Uterus (tissue), 2 donors: ENCODE measurements at regions not wholly inside any gene's neighbourhood (a gene's known extent, or its start where the extent isn't known, plus 50 kb on each side); places are given as distances from the start of the nearest gene placed in this dataset.
"Not testable (repeated sequence)": the region's sequence is repeated elsewhere in the genome, so short reads cannot be mapped to it uniquely, and the experiment has no call there.

Experiments
- CTCF ChIP-seq, 4 experiments: fragments of 200-600 bp in 2 of 4; fragments of 450-650 bp in 2 of 4; sonication (generic) in 2 of 4; IDR thresholded peaks; one replicate each; pipeline ENCODE4 v1.5.1; 2016 to 2019; ENCODE audit warnings: antibody characterized with exemption in 4 of 4, mild to moderate bottlenecking in 2 of 4, moderate library complexity in 1 of 4
- POLR2A ChIP-seq, 2 donors: fragments of 450-650 bp; IDR thresholded peaks; one replicate each; pipeline ENCODE4 v1.6.1; 2016; ENCODE audit warnings: antibody characterized with exemption in 2 of 2, mild to moderate bottlenecking in 1 of 2, moderate library complexity in 1 of 2

DNA sequence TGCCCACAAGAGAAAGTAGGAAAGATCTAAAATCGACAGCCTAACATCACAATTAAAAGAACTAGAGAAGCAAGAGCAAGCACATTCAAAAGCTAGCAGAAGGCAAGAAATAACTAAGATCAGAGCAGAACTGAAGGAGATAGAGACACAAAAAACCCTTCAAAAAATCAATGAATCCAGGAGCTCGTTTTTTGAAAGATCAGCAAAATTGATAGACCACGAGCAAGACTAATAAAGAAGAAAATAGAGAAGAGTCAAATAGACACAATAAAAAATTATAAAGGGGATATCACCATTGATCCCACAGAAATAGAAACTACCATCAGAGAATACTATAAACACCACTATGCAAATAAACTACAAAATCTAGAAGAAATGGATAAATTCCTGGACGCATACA lies 693.6 kb upstream of the SETBP1 start:
- TF ChIP-seq CTCF, POLR2A (IDR thresholded peaks at IDR 0.05): not testable (repeated sequence)
